Right lobe of liver (tissue), 4 donors: ENCODE measurements at regions not wholly inside any gene's neighbourhood (a gene's known extent, or its start where the extent isn't known, plus 50 kb on each side); places are given as distances from the start of the nearest gene placed in this dataset.

Experiments used
- CTCF ChIP-seq, 4 donors: fragments of 200-600 bp in 3 of 4; fragments of 450-650 bp in 1 of 4; IDR thresholded peaks; one replicate each; pipeline versions ENCODE4 v1.5.1 to v1.8.0; 2016 to 2022; ENCODE audit warnings: antibody characterized with exemption in 4 of 4, mild to moderate bottlenecking in 2 of 4
- POLR2A ChIP-seq: fragments of 450-650 bp; IDR thresholded peaks from one replicate; pipeline ENCODE4 v1.6.1; 2017; ENCODE audit warnings: antibody characterized with exemption, mild to moderate bottlenecking
- donor health status: DM: no; HTN: no; CAD: no.
- donor health status: DM: no; HTN: no; CAD: no.
- donor health status: DM: no; HTN: yes; CAD: no.

DNA sequence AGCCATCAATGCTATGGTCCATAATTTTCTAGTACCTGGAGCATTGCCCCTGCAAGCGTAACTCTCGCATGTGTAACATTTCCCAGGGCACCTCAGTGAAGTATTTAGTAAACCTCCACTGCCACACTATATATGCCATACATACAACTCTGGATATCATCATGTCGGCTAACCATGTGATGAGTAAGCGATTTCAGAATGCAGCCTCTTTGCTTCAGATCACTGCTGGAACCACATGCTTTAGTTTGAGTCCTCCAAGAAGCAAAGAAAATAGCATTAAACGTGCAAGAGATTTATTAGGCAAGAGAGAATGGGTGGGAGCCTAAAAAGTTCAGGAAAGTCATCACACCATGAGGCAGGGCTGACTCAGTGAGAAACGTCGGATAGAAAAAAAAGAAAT, 635.6 kb upstream of the SLITRK5 start:
- TF ChIP-seq CTCF (IDR thresholded peaks at IDR 0.05) (no peak), POLR2A (no peak)
